ENCODE measurements at regions not wholly inside any gene's neighbourhood (a gene's known extent, or its start where the extent isn't known, plus 50 kb on each side); places are given as distances from the start of the nearest gene placed in this dataset.

- H3K79me2 ChIP-seq (ENCODE audit: insufficient read depth, low read depth, low read length) = no peaks in the 10 kb centered on the region
- intact Hi-C loops (cut with micrococcal nuclease; ENCODE audit: unreplicated experiment) = no loop called here
- BruUV-seq (replicated peaks) = no TSS peak
- POLR2A ChIA-PET = no interaction called here
- CTCF ChIA-PET (ENCODE audit: unreplicated experiment) = no interaction called here
- DNase-seq (ENCODE audit: low spot score) = no peak
- no peaks in the 10 kb centered on the region for H3K4me1 ChIP-seq (ENCODE audit: insufficient read depth, low read length, poor library complexity, severe bottlenecking)
- H3K36me3 ChIP-seq (ENCODE audit: insufficient read depth, low read length) = no peaks in the 10 kb centered on the region; the same call in 1 of the 2 replicates
- H3K4me3 ChIP-seq (ENCODE audit: low read depth, low read length, poor library complexity, severe bottlenecking) = no peak overlapping the region
- H3K9me3 ChIP-seq (ENCODE audit: low read length) = no peaks in the 10 kb centered on the region
- TF ChIP-seq EZH2phosphoT487 (IDR thresholded peaks at IDR 0.05; ENCODE audit: borderline replicate concordance, low read depth, low read length) = no peak
- no peak for TF ChIP-seq CTCF (conservative IDR thresholded peaks at IDR 0.05; ENCODE audit: low read length)
- no peaks in the 10 kb centered on the region for H4K20me1 ChIP-seq (ENCODE audit: insufficient read depth, low read length)
- H3K9me2 ChIP-seq (ENCODE audit: insufficient read depth, low read length) = no peaks in the 10 kb centered on the region
- H2AFZ ChIP-seq (ENCODE audit: low read length) = no peak overlapping the region
- H3K4me2 ChIP-seq (ENCODE audit: low read length) = no peak overlapping the region
- no peak overlapping the region for H3K27ac ChIP-seq (ENCODE audit: low read depth, low read length, poor library complexity, severe bottlenecking)
Measured at GRCh38 chr6:155913816-155914215, 458.2 kb upstream of the NOX3 start.

GRCh38 chr6:155909710-155910109 is 454.1 kb upstream of the NOX3 start:
- ChIA-PET CTCF (ENCODE audit: unreplicated experiment) (no interaction called here), POLR2A (interaction anchor here (0.7 to 1.3 kb wide), 2 partner anchors 24 to 494 kb away, joined by 3 to 4 read pairs; no protein-coding TSS in a partner anchor)
- Histone ChIP-seq H3K36me3 (ENCODE audit: insufficient read depth, low read length) (no peaks in the 10 kb centered on the region; the same call in 1 of the 2 replicates), H3K79me2 (ENCODE audit: insufficient read depth, low read depth, low read length) (no peaks in the 10 kb centered on the region), H3K4me1 (ENCODE audit: insufficient read depth, low read length, poor library complexity, severe bottlenecking) (no peaks in the 10 kb centered on the region), H3K9me3 (ENCODE audit: low read length) (no peaks in the 10 kb centered on the region), H3K4me2 (ENCODE audit: low read length) (no peak overlapping the region), H3K4me3 (ENCODE audit: low read depth, low read length, poor library complexity, severe bottlenecking) (no peak overlapping the region), H3K27ac (ENCODE audit: low read depth, low read length, poor library complexity, severe bottlenecking) (no peak overlapping the region), H4K20me1 (ENCODE audit: insufficient read depth, low read length) (no peaks in the 10 kb centered on the region), H2AFZ (ENCODE audit: low read length) (no peak overlapping the region), H3K9me2 (ENCODE audit: insufficient read depth, low read length) (no peaks in the 10 kb centered on the region)
- DNase-seq (ENCODE audit: low spot score) = no peak
- no peak for TF ChIP-seq EZH2phosphoT487 (IDR thresholded peaks at IDR 0.05; ENCODE audit: borderline replicate concordance, low read depth, low read length)
- no peak for TF ChIP-seq CTCF (conservative IDR thresholded peaks at IDR 0.05; ENCODE audit: low read length)
- no TSS peak for BruUV-seq (replicated peaks)
- intact Hi-C loops (cut with micrococcal nuclease; ENCODE audit: unreplicated experiment) = no loop called here

GRCh38 chr6:155895641-155896040 is 440.0 kb upstream of the NOX3 start:
- no peaks in the 10 kb centered on the region for H3K79me2 ChIP-seq (ENCODE audit: insufficient read depth, low read depth, low read length)
- TF ChIP-seq EZH2phosphoT487 (IDR thresholded peaks at IDR 0.05; ENCODE audit: borderline replicate concordance, low read depth, low read length) (no peak), CTCF (conservative IDR thresholded peaks at IDR 0.05; ENCODE audit: low read length) (no peak)
- no peak overlapping the region for H3K27ac ChIP-seq (ENCODE audit: low read depth, low read length, poor library complexity, severe bottlenecking)
- CTCF ChIA-PET (ENCODE audit: unreplicated experiment) = no interaction called here
- no TSS peak for BruUV-seq (replicated peaks)
- H3K4me1 ChIP-seq (ENCODE audit: insufficient read depth, low read length, poor library complexity, severe bottlenecking) = no peaks in the 10 kb centered on the region
- H3K9me2 ChIP-seq (ENCODE audit: insufficient read depth, low read length) = no peaks in the 10 kb centered on the region
- H3K36me3 ChIP-seq (ENCODE audit: insufficient read depth, low read length) = no peaks in the 10 kb centered on the region
- DNase-seq (ENCODE audit: low spot score) = no peak
- intact Hi-C loops (cut with micrococcal nuclease; ENCODE audit: unreplicated experiment) = no loop called here
- H4K20me1 ChIP-seq (ENCODE audit: insufficient read depth, low read length) = no peaks in the 10 kb centered on the region
- H3K4me3 ChIP-seq (ENCODE audit: low read depth, low read length, poor library complexity, severe bottlenecking) = no peak overlapping the region
- POLR2A ChIA-PET = interaction anchor here (0.6 kb wide), 1 partner anchor 35 kb away, joined by 3 read pairs; no protein-coding TSS in a partner anchor
- H3K4me2 ChIP-seq (ENCODE audit: low read length) = no peak overlapping the region
- H2AFZ ChIP-seq (ENCODE audit: low read length) = no peak overlapping the region
- no peaks in the 10 kb centered on the region; the same call in 1 of the 2 replicates for H3K9me3 ChIP-seq (ENCODE audit: low read length)

All from OCI-LY7 (cell line).